ENCODE measurements at regions not wholly inside any gene's neighbourhood (a gene's known extent, or its start where the extent isn't known, plus 50 kb on each side); places are given as distances from the start of the nearest gene placed in this dataset.

DNA sequence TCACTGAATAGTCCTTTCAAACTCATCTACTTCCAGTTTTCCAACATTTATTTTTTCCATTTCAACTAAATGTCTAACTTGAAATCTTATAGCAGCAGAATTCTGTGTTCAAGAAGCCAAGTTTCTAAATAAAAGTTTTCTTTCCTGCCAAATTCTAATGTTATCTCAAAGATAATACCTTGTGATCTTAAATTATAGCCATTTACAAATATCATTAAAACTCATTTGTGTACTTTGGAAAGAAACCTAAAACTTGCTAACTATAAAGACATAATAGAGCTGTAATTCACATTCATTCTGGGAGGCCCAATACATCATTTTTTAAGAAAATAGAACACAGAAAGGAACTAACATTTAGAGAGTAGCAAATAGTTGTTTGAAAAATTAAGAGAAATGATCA, 83.9 kb downstream of the MAD2L1 start:
- H3K9me1 ChIP-seq (ENCODE audit: control insufficient read depth, insufficient read depth, low read length) = no peaks in the 10 kb centered on the region
- H3K9ac ChIP-seq (ENCODE audit: insufficient read depth in 1 of 2, low read depth in 2 of 2, low read length in 2 of 2) = no peak overlapping the region
- no peak overlapping the region for H3K4me3 ChIP-seq
- no peak overlapping the region for H3K4me2 ChIP-seq (ENCODE audit: insufficient read depth, low read length)
- no peaks in the 10 kb centered on the region for H3K4me1 ChIP-seq (replicated peaks in 1 of 2; ENCODE audit: control insufficient read depth in 2 of 2, insufficient read depth in 2 of 2, low read length in 2 of 2)
- no peaks in the 10 kb centered on the region for H4K20me1 ChIP-seq (replicated peaks; ENCODE audit: control insufficient read depth, insufficient read depth, low read length)
- no peaks in the 10 kb centered on the region for H3K27me3 ChIP-seq (ENCODE audit: control insufficient read depth in 2 of 2, insufficient read depth in 2 of 2, low read length in 2 of 2)
- BruUV-seq (replicated peaks) = no TSS peak
- DNase-seq (ENCODE audit: extremely low read depth in 1 of 4, low spot score in 3 of 4) (no peak), ATAC-seq (no peak), FAIRE-seq (no peak)
- intact Hi-C loops (cut with micrococcal nuclease) (no loop called here), in situ Hi-C loops (cut with MboI) (no loop called here)
- no peaks in the 10 kb centered on the region for H3K36me3 ChIP-seq (ENCODE audit: control insufficient read depth, insufficient read depth, low read length)
- H3K79me2 ChIP-seq (ENCODE audit: control insufficient read depth, insufficient read depth, low read length) = no peaks in the 10 kb centered on the region
- H3K9me3 ChIP-seq (replicated peaks; ENCODE audit: control insufficient read depth, insufficient read depth, low read depth, low read length) = no peaks in the 10 kb centered on the region; the same call in 1 of the 2 replicates
- TF ChIP-seq SMAD4 (CRISPR knock-in tag; conservative IDR thresholded peaks at IDR 0.05) (no peak), XRCC3 (IDR thresholded peaks at IDR 0.05) (no peak)
- H2AFZ ChIP-seq (ENCODE audit: low read depth, low read length) = no peak overlapping the region
- ChIA-PET POLR2A (no interaction called here), CTCF (ENCODE audit: low intra/inter-chr PET ratio) (no interaction called here)
- H3K27ac ChIP-seq (ENCODE audit: extremely low read depth, low read depth, low read length) = no peak overlapping the region

- Histone ChIP-seq H3K27ac (ENCODE audit: extremely low read depth, low read depth, low read length) (no peak overlapping the region), H3K79me2 (ENCODE audit: control insufficient read depth, insufficient read depth, low read length) (no peaks in the 10 kb centered on the region), H3K4me3 (no peak overlapping the region), H3K9me1 (ENCODE audit: control insufficient read depth, insufficient read depth, low read length) (no peaks in the 10 kb centered on the region), H4K20me1 (replicated peaks; ENCODE audit: control insufficient read depth, insufficient read depth, low read length) (no peaks in the 10 kb centered on the region), H3K9ac (ENCODE audit: insufficient read depth in 1 of 2, low read depth in 2 of 2, low read length in 2 of 2) (no peak overlapping the region), H3K9me3 (replicated peaks; ENCODE audit: control insufficient read depth, insufficient read depth, low read depth, low read length) (no peaks in the 10 kb centered on the region), H3K36me3 (ENCODE audit: control insufficient read depth, insufficient read depth, low read length) (no peaks in the 10 kb centered on the region), H3K4me1 (replicated peaks in 1 of 2; ENCODE audit: control insufficient read depth in 2 of 2, insufficient read depth in 2 of 2, low read length in 2 of 2) (no peaks in the 10 kb centered on the region), H3K27me3 (ENCODE audit: control insufficient read depth in 2 of 2, insufficient read depth in 2 of 2, low read length in 2 of 2) (no peaks in the 10 kb centered on the region), H2AFZ (ENCODE audit: low read depth, low read length) (no peak overlapping the region), H3K4me2 (ENCODE audit: insufficient read depth, low read length) (no peak overlapping the region)
- CTCF ChIA-PET (ENCODE audit: low intra/inter-chr PET ratio) = no interaction called here
- FAIRE-seq (no peak), DNase-seq (ENCODE audit: extremely low read depth in 1 of 4, low spot score in 3 of 4) (no peak), ATAC-seq (no peak)
- WGBS (ENCODE audit: insufficient coverage, low coverage, missing lambda C conversion rate) = 0% methylated on average over 2 of the region's 2 CpGs
- POLR2A ChIA-PET = no interaction called here
- BruUV-seq (replicated peaks) = no TSS peak
- in situ Hi-C loops (cut with MboI) (no loop called here), intact Hi-C loops (cut with micrococcal nuclease) (no loop called here)
- TF ChIP-seq ZNF644 (tag; IDR thresholded peaks at IDR 0.05; ENCODE audit: low read depth) (no peak), JUNB (CRISPR knock-in tag; conservative IDR thresholded peaks at IDR 0.05) (no peak), HDGF (IDR thresholded peaks at IDR 0.05) (no peak), RBM17 (IDR thresholded peaks at IDR 0.05; ENCODE audit: borderline replicate concordance, low read depth, low read length) (no peak), E2F8 (IDR thresholded peaks at IDR 0.05; ENCODE audit: low read depth, partially characterized antibody) (no peak), TRIM28 (IDR thresholded peaks at IDR 0.05) (no peak), HMG20B (CRISPR knock-in tag; IDR thresholded peaks at IDR 0.05) (no peak), NR1H2 (CRISPR knock-in tag; IDR thresholded peaks at IDR 0.05) (no peak)
These were observed 86.2 kb downstream of the MAD2L1 start for GRCh38 chr4:119980456-119980855.

Measured in K562 (cell line).